ENCODE measurements at regions not wholly inside any gene's neighbourhood (a gene's known extent, or its start where the extent isn't known, plus 50 kb on each side); places are given as distances from the start of the nearest gene placed in this dataset.

DNA sequence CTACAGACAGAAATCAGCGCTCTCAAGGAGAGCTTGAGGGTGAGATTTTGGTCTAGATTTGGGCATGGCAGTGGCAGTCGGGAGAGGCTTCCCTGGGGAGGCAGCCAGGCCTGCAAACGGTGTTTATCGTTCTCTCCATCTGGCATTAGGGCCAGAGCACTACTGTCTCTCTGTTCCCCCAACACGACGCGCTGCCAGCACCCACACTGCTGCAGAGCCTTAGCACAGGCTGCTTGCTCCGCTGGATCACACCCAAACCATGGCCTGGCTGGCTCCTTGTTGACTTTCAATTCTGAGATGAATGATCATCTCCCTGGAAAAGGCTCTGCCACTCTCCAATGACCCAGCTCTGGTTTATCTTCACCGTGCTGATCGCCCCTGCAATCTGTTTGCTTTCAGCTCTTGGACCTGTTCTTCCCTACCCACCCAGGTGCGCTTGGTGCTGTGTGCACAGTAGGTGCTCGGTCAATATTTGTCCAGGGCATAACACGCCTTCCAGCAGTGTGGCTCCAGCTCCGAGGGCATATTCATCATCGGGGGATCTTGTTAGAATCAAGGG, 106.1 kb downstream of the TFAP2C start:
- TF ChIP-seq POLR2A (IDR thresholded peaks at IDR 0.05; ENCODE audit: low read depth) = no peak
- TF ChIP-seq, protein P1, sequence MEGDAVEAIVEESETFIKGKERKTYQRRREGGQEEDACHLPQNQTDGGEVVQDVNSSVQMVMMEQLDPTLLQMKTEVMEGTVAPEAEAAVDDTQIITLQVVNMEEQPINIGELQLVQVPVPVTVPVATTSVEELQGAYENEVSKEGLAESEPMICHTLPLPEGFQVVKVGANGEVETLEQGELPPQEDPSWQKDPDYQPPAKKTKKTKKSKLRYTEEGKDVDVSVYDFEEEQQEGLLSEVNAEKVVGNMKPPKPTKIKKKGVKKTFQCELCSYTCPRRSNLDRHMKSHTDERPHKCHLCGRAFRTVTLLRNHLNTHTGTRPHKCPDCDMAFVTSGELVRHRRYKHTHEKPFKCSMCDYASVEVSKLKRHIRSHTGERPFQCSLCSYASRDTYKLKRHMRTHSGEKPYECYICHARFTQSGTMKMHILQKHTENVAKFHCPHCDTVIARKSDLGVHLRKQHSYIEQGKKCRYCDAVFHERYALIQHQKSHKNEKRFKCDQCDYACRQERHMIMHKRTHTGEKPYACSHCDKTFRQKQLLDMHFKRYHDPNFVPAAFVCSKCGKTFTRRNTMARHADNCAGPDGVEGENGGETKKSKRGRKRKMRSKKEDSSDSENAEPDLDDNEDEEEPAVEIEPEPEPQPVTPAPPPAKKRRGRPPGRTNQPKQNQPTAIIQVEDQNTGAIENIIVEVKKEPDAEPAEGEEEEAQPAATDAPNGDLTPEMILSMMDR (IDR thresholded peaks at IDR 0.05) = no peak

All from esophagus muscularis mucosa (tissue), 3 donors.